Mammary epithelial cell (primary cell): ENCODE measurements at regions not wholly inside any gene's neighbourhood (a gene's known extent, or its start where the extent isn't known, plus 50 kb on each side); places are given as distances from the start of the nearest gene placed in this dataset.

Experiments used
- CTCF ChIP-seq, 2 donors: IDR thresholded peaks in 1 of 2; conservative IDR thresholded peaks in 1 of 2; 2 replicates each; pipeline ENCODE4 v1.5.1; 2011 to 2012; ENCODE audit warnings: inconsistent platforms in 2 of 2, low read length in 2 of 2, mild to moderate bottlenecking in 2 of 2, control low read depth in 1 of 2, low read depth in 1 of 2; ENCODE audit not compliant: insufficient read depth in 1 of 2; ENCODE audit errors: extremely low read depth in 1 of 2
- EZH2 ChIP-seq: IDR thresholded peaks from 2 replicates; pipeline ENCODE4 v1.6.1; 2012; ENCODE audit warnings: low read length, inconsistent platforms, borderline replicate concordance

- no peak for TF ChIP-seq CTCF (conservative IDR thresholded peaks at IDR 0.05 in 1 of 2, IDR thresholded peaks at IDR 0.05 in 1 of 2; ENCODE audit: extremely low read depth in 1 of 2, insufficient read depth in 1 of 2, low read depth in 1 of 2, low read length in 2 of 2)
- TF ChIP-seq EZH2 = no peak
These were observed 2283.7 kb downstream of the NCAM2 start for GRCh38 chr21:23281917-23282316.
